Thymus (tissue), 11 donors: ENCODE measurements at regions not wholly inside any gene's neighbourhood (a gene's known extent, or its start where the extent isn't known, plus 50 kb on each side); places are given as distances from the start of the nearest gene placed in this dataset.
A peak's percentile ranks its signal among the peaks of the same experiment; 100 is the strongest.

Experiments
- DNase-seq, 9 donors: peaks; one replicate each; pipeline ENCODE4 v3.0.0-alpha.2; 2013; ENCODE audit warnings: low spot score in 9 of 9, low read depth in 6 of 9, missing footprints in 1 of 9
- H3K27ac ChIP-seq, 2 donors: one replicate each; pipeline ENCODE4 v1.5.1; 2013; ENCODE audit warnings: control low read depth in 1 of 2, low read depth in 1 of 2, low read length in 1 of 2, mild to moderate bottlenecking in 1 of 2, moderate library complexity in 1 of 2
- H3K27me3 ChIP-seq, 2 donors: one replicate each; pipeline ENCODE4 v1.5.1; 2013; ENCODE audit warnings: low read length in 1 of 2; ENCODE audit not compliant: control insufficient read depth in 2 of 2, insufficient read depth in 1 of 2
- H3K36me3 ChIP-seq, 2 donors: one replicate each; pipeline ENCODE4 v1.5.1; 2013; ENCODE audit warnings: low read length in 1 of 2, mild to moderate bottlenecking in 1 of 2, moderate library complexity in 1 of 2; ENCODE audit not compliant: control insufficient read depth in 2 of 2, insufficient read depth in 2 of 2
- H3K4me1 ChIP-seq, 2 donors: one replicate each; pipeline ENCODE4 v1.5.1; 2013; ENCODE audit warnings: low read length in 2 of 2; ENCODE audit not compliant: control insufficient read depth in 2 of 2, insufficient read depth in 2 of 2
- H3K4me3 ChIP-seq, 2 donors: one replicate each; pipeline ENCODE4 v1.5.1; 2013; ENCODE audit warnings: low read length in 2 of 2, control low read depth in 1 of 2, mild to moderate bottlenecking in 1 of 2
- H3K9me3 ChIP-seq, 2 donors: one replicate each; pipeline ENCODE4 v1.5.1; 2013; ENCODE audit warnings: low read length in 1 of 2, mild to moderate bottlenecking in 1 of 2; ENCODE audit not compliant: control insufficient read depth in 2 of 2, insufficient read depth in 1 of 2
- WGBS: extraction: QIAGEN DNeasy Blood & Tissue Kit; methylation state at CpG from one replicate; pipeline ENCODE4 v1.1.7; 2013; 5-methylcytosine and 5-hydroxymethylcytosine counted together
- donor health status: healthy.

DNA sequence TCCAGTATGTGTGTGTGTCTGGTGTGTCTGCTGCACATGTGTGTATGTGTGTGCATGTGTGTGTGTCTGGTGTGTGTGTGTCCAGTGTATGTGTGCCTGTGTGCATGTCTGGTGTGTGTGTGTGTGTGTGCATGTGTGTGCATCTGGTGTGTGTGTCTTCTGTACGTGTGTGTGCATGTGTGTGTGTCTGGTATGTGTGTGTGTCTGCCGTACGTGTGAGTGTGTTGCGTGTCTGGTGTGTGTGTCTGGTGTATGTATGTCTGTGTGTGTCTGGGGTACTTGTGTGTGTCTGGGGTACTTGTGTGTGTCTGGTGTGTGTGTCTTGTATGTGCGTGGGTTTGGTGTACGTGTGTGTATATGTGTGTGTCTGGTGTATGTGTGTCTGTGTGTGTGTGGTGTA is 289.1 kb upstream of the SHH start:
- Histone ChIP-seq H3K27ac (no peak overlapping the region), H3K27me3 (peaks cover 4 to 14% of the 10 kb centered on the region in 2 donors), H3K4me3 (no peak overlapping the region), H3K36me3 (no peaks in the 10 kb centered on the region), H3K9me3 (no peaks in the 10 kb centered on the region), H3K4me1 (peaks cover 13 to 16% of the 10 kb centered on the region in 2 donors)
- DNase-seq = no peak
- WGBS = 98% methylated on average over 6 of the region's 6 CpGs

- WGBS = 90% methylated on average over 6 of the region's 6 CpGs
- Histone ChIP-seq H3K27ac (no peak overlapping the region), H3K4me1 (peaks cover 25 to 26% of the 10 kb centered on the region in 2 donors), H3K36me3 (no peaks in the 10 kb centered on the region), H3K4me3 (no peak overlapping the region), H3K27me3 (peaks cover 4 to 8% of the 10 kb centered on the region in 2 donors), H3K9me3 (peaks cover 0 to 1% of the 10 kb centered on the region in 2 donors)
- DNase-seq = no peak
Observed at GRCh38 chr7:156100086-156100485, 287.8 kb upstream of the SHH start.

DNA sequence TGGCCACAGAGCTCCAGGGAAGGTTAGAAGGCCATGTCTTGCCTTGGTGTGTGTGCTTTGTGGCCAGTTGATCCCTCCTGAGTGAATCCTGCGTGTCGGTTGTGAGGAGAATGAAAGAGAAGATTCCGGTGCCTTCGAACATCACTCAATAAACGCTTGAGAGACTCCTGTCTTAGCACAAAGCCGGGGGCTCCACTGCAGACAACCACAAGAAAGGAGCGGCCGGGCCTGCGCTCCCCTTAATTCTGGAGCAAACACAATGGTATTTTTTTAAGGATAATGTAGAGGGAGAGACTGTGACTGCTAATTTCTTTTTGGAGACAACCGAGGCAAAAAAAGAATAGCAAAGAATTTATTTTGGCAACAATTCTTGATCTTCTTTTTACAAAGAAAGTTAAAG is 286.8 kb upstream of the SHH start:
- 95% methylated on average over 10 of the region's 10 CpGs for WGBS
- Histone ChIP-seq H3K4me3 (no peak overlapping the region), H3K27me3 (peaks cover 2 to 3% of the 10 kb centered on the region in 2 donors), H3K36me3 (no peaks in the 10 kb centered on the region), H3K9me3 (peaks cover 0 to 3% of the 10 kb centered on the region in 2 donors), H3K27ac (no peak overlapping the region), H3K4me1 (peaks cover 35% of the 10 kb centered on the region in 2 donors)
- DNase-seq = no peak

- H3K27ac ChIP-seq = peak overlapping the region; percentile 22 to 96
- WGBS = 67% methylated on average over 20 of the region's 20 CpGs
- H3K27me3 ChIP-seq = peaks cover 0 to 5% of the 10 kb centered on the region in 2 donors
- H3K9me3 ChIP-seq = peaks cover 0 to 11% of the 10 kb centered on the region in 2 donors
- peak in 7 of 9 donors; percentile 38 to 76 (median 55) for DNase-seq
- no peak overlapping the region for H3K4me3 ChIP-seq
- H3K4me1 ChIP-seq = peaks cover 40% of the 10 kb centered on the region in 2 donors
- no peaks in the 10 kb centered on the region for H3K36me3 ChIP-seq
Observed at GRCh38 chr7:156096771-156097538, 284.7 kb upstream of the SHH start.

- H3K9me3 ChIP-seq = peaks cover 0 to 11% of the 10 kb centered on the region in 2 donors
- peaks cover 0 to 5% of the 10 kb centered on the region in 2 donors for H3K27me3 ChIP-seq
- no peaks in the 10 kb centered on the region for H3K36me3 ChIP-seq
- peak overlapping the region; percentile 4 to 18 for H3K4me3 ChIP-seq
- 7% methylated on average over 9 of the region's 9 CpGs for WGBS
- peak overlapping the region; percentile 79 to 96 for H3K27ac ChIP-seq
- peak; percentile 68 to 95 (median 83) for DNase-seq
- peaks cover 49 to 50% of the 10 kb centered on the region in 2 donors for H3K4me1 ChIP-seq
Observed at GRCh38 chr7:156095908-156096539, 283.8 kb upstream of the SHH start.

GRCh38 chr7:156094350-156095146 is 282.3 kb upstream of the SHH start:
- WGBS = 96% methylated on average over 15 of the region's 15 CpGs

DNA sequence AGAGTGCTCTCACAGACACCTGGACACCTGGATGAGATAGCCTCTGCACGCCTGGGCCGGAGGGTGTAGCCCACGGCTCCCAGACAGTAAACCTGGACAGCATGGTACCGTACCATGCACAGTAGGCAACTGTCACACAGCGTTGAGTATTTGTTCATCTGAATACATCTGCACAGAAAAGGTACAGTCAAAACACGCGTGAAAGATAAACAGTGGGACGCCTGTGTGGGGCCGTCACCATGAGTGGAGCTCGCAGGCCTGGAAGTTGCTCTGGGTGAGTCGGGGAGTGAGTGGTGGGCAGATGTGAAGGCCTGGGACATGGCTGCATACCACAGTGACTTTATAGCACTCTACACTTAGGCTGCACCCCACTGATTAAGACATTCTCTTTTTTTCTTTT is 280.0 kb upstream of the SHH start:
- peaks cover 52 to 54% of the 10 kb centered on the region in 2 donors for H3K4me1 ChIP-seq
- H3K36me3 ChIP-seq = no peaks in the 10 kb centered on the region
- H3K4me3 ChIP-seq = no peak overlapping the region
- DNase-seq = no peak
- 94% methylated on average over 11 of the region's 11 CpGs for WGBS
- peaks cover 0 to 11% of the 10 kb centered on the region in 2 donors for H3K9me3 ChIP-seq
- no peak overlapping the region for H3K27ac ChIP-seq
- H3K27me3 ChIP-seq = peaks cover 0 to 15% of the 10 kb centered on the region in 2 donors

More at GRCh38 chr7:156094350-156095146, 282.3 kb upstream of the SHH start:
- peaks cover 0 to 7% of the 10 kb centered on the region in 2 donors for H3K27me3 ChIP-seq
- H3K4me3 ChIP-seq = no peak overlapping the region
- H3K4me1 ChIP-seq = peaks cover 58% of the 10 kb centered on the region in 2 donors
- peaks cover 0 to 11% of the 10 kb centered on the region in 2 donors for H3K9me3 ChIP-seq
- DNase-seq = no peak
- no peaks in the 10 kb centered on the region for H3K36me3 ChIP-seq
- no peak overlapping the region for H3K27ac ChIP-seq

DNA sequence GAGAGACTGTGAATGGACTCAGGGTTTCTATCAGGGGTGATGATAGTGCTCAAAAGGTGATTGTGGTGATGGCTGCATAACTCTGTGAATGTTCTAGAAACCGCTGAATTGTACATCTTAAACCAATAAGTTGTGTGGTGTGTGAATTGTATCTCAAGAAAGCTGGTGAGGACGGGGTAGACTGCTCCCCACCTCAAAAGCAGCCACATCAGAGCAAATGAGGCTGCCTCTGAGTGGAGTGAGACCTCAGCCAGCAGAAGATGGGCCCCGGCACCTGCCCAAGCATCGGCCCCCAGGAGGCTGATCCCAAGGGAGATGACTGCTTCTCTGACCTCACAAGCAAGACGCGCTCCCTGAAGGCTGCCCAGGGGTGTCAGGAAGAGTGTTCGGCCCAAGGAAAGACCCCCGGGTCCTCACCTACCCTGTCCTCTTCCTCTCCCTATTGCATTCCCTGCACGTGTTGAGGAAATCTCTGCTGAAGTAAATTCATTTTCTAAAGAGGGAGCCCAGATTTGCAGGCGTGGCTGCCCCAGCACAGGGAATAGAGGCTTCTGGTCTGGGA is 279.3 kb upstream of the SHH start:
- Histone ChIP-seq H3K36me3 (no peaks in the 10 kb centered on the region), H3K4me3 (no peak overlapping the region), H3K27ac (no peak overlapping the region), H3K4me1 (peaks cover 44 to 47% of the 10 kb centered on the region in 2 donors), H3K9me3 (peaks cover 0 to 11% of the 10 kb centered on the region in 2 donors), H3K27me3 (peaks cover 0 to 16% of the 10 kb centered on the region in 2 donors)
- peak in 6 of 9 donors; percentile 11 to 73 (median 54) for DNase-seq
- WGBS = 49% methylated on average over 10 of the region's 10 CpGs
